Body of pancreas (tissue), 4 donors: ENCODE measurements at regions not wholly inside any gene's neighbourhood (a gene's known extent, or its start where the extent isn't known, plus 50 kb on each side); places are given as distances from the start of the nearest gene placed in this dataset.
"Not testable (repeated sequence)": the region's sequence is repeated elsewhere in the genome, so short reads cannot be mapped to it uniquely, and the experiment has no call there.

Experiments
- ATAC-seq: fragments of 150-250 bp; one replicate; pipeline ENCODE4 v1.9.1; 2016
- DNase-seq, 4 donors: peaks; one replicate each; pipeline ENCODE4 v3.0.0-alpha.2; 2019
- H3K27ac ChIP-seq, 4 donors: fragments of 200-600 bp; sonication (generic); 1 replicate in 3 of 4; 2 replicates in 1 of 4; pipeline versions ENCODE4 v1.5.1 to v1.6.1; 2016 to 2019; ENCODE audit warnings: mild to moderate bottlenecking in 1 of 4, mixed read lengths in 1 of 4, moderate library complexity in 1 of 4
- H3K27me3 ChIP-seq, 2 donors: fragments of 200-600 bp; sonication (generic); one replicate each; pipeline ENCODE4 v1.6.0; 2016; ENCODE audit warnings: mild to moderate bottlenecking in 1 of 2
- H3K36me3 ChIP-seq, 2 donors: fragments of 200-600 bp; sonication (generic); replicated peaks in 1 of 2; 2 replicates each; pipeline ENCODE4 v1.5.1; 2016; ENCODE audit warnings: low read depth in 2 of 2; ENCODE audit not compliant: insufficient read depth in 1 of 2
- H3K4me1 ChIP-seq: fragments of 200-600 bp; sonication (generic); one replicate; pipeline ENCODE4 v1.6.0; 2016
- H3K4me3 ChIP-seq, 2 donors: fragments of 200-600 bp; sonication (generic); 1 replicate in 1 of 2; 2 replicates in 1 of 2; pipeline ENCODE4 v1.5.1; 2016 to 2019
- H3K9me3 ChIP-seq, 3 donors: fragments of 200-600 bp; sonication (generic); 1 replicate in 2 of 3; 2 replicates in 1 of 3; pipeline ENCODE4 v1.5.1; 2016
- POLR2A ChIP-seq, 3 donors: fragments of 450-650 bp; IDR thresholded peaks; one replicate each; pipeline ENCODE4 v1.6.1; 2016; ENCODE audit warnings: antibody characterized with exemption in 3 of 3, mild to moderate bottlenecking in 2 of 3
- WGBS, 2 donors: methylation state at CpG; one replicate each; pipeline ENCODE4 v1.1.5; 2017; 5-methylcytosine and 5-hydroxymethylcytosine counted together
- intact Hi-C: fragments of 100-400 bp; cut with DNase I; formaldehyde crosslinking; loops from one replicate; pipeline ENCODE4 v1.15.1; 2023
- TF ChIP-seq, protein P1 (sequence below), 7 experiments: fragments of 450-650 bp in 4 of 7; fragments of 200-600 bp in 3 of 7; sonication (generic) in 3 of 7; IDR thresholded peaks; one replicate each; pipeline ENCODE4 v1.5.1; 2016 to 2019; ENCODE audit warnings: antibody characterized with exemption in 7 of 7

DNA sequence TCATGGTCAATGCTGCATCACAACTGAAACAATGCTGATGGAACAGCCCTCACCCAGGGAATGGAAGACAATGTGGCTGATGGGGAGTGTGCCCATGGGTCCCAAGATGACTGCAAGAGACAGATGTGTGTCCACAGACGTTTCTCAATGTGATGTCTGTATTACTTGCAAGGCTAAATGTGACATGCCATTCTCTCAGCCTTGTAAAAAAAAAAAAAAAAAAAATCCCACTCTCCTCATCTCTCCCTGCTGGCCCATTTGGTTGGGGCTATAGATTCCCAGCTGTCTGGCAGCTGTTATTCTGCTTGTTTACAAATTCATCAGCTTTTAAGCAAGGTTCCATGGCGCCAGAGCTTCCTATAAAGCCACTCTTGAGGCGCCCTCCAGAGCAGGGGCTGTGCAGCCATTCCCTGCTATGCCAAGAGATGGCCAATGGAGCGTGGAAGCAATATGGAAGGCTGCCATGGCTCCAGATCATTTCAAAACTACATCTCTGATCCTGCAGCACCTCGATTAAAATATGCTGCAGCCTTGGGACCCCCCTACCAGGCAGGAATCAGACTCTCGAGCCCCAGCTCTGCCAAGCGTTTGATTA is 294.8 kb downstream of the FOXO1 start:
- intact Hi-C loops: no loop called here
- H3K9me3 ChIP-seq: no peaks in the 10 kb centered on the region
- H3K36me3 ChIP-seq: no peaks in the 10 kb centered on the region
- TF ChIP-seq POLR2A (IDR thresholded peaks at IDR 0.05): no peak
- TF ChIP-seq, protein P1, sequence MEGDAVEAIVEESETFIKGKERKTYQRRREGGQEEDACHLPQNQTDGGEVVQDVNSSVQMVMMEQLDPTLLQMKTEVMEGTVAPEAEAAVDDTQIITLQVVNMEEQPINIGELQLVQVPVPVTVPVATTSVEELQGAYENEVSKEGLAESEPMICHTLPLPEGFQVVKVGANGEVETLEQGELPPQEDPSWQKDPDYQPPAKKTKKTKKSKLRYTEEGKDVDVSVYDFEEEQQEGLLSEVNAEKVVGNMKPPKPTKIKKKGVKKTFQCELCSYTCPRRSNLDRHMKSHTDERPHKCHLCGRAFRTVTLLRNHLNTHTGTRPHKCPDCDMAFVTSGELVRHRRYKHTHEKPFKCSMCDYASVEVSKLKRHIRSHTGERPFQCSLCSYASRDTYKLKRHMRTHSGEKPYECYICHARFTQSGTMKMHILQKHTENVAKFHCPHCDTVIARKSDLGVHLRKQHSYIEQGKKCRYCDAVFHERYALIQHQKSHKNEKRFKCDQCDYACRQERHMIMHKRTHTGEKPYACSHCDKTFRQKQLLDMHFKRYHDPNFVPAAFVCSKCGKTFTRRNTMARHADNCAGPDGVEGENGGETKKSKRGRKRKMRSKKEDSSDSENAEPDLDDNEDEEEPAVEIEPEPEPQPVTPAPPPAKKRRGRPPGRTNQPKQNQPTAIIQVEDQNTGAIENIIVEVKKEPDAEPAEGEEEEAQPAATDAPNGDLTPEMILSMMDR (IDR thresholded peaks at IDR 0.05): no peak
- no peaks in the 10 kb centered on the region for H3K4me1 ChIP-seq
- no peaks in the 10 kb centered on the region for H3K27me3 ChIP-seq
- 81 to 83% methylated on average over 6 to 7 of the region's 7 CpGs for WGBS, 2 donors
- no peak for DNase-seq
- no peak overlapping the region for H3K4me3 ChIP-seq
- H3K27ac ChIP-seq: no peak overlapping the region
- no peak for ATAC-seq

- H3K4me1 ChIP-seq, H3K36me3 ChIP-seq, ATAC-seq, H3K27me3 ChIP-seq, DNase-seq, intact Hi-C loops, H3K9me3 ChIP-seq, H3K27ac ChIP-seq, H3K4me3 ChIP-seq: not testable (repeated sequence)
- 79% methylated on average over 6 of the region's 6 CpGs for WGBS, 2 donors
Measured at GRCh38 chr13:40373608-40374007, 292.8 kb downstream of the FOXO1 start.

GRCh38 chr13:40375489-40376171 is 290.8 kb downstream of the FOXO1 start:
- Histone ChIP-seq H3K27ac (no peak overlapping the region), H3K4me1 (no peaks in the 10 kb centered on the region), H3K9me3 (no peaks in the 10 kb centered on the region), H3K36me3 (no peaks in the 10 kb centered on the region), H3K4me3 (no peak overlapping the region), H3K27me3 (no peaks in the 10 kb centered on the region)
- DNase-seq: no peak
- intact Hi-C loops: no loop called here
- ATAC-seq: no peak
- TF ChIP-seq, protein P1 (IDR thresholded peaks at IDR 0.05): no peak
- no peak for TF ChIP-seq POLR2A (IDR thresholded peaks at IDR 0.05)
- WGBS, 2 donors: 81 to 83% methylated on average over 7 of the region's 7 CpGs

DNA sequence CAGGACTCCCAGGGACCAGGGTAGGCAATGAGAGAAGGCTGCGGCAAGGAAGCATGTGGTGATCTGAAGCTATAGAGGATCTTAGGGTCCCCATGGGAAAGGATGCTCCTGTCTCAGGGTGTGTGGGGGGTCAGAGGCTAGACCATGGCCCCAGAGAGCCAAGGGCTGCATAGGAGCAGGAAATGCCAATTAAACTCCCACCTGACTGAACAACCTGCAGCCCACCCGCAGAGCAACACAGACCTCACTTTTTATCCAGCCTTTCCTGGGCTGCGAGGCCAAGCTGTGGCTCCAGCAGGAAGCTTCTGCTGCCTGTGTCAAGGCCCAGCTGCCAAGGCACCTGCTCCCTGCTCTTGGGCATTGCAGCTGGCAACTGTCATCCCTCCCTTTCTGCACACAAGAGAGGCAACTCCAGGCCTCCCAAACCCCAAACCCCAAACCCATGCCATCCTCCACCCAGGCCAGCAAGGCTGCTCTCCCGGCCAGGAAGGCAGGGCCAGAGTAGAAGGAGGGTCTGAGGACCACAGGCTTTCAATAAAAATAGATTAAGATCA is 290.1 kb downstream of the FOXO1 start:
- no peak overlapping the region for H3K4me3 ChIP-seq
- intact Hi-C loops: no loop called here
- H3K4me1 ChIP-seq: no peaks in the 10 kb centered on the region
- DNase-seq: no peak
- H3K9me3 ChIP-seq: no peaks in the 10 kb centered on the region
- 82 to 90% methylated on average over 4 of the region's 4 CpGs for WGBS, 2 donors
- TF ChIP-seq, protein P1 (IDR thresholded peaks at IDR 0.05): no peak
- no peak for TF ChIP-seq POLR2A (IDR thresholded peaks at IDR 0.05)
- no peak for ATAC-seq
- H3K27me3 ChIP-seq: no peaks in the 10 kb centered on the region
- no peak overlapping the region for H3K27ac ChIP-seq
- H3K36me3 ChIP-seq: no peaks in the 10 kb centered on the region

GRCh38 chr13:40376867-40377535 is 289.4 kb downstream of the FOXO1 start:
- Histone ChIP-seq H3K4me3 (no peak overlapping the region), H3K27ac (no peak overlapping the region), H3K27me3 (no peaks in the 10 kb centered on the region), H3K9me3 (no peaks in the 10 kb centered on the region), H3K36me3 (no peaks in the 10 kb centered on the region), H3K4me1 (no peaks in the 10 kb centered on the region)
- no peak for ATAC-seq
- DNase-seq: no peak
- intact Hi-C loops: no loop called here
- 72 to 74% methylated on average over 10 of the region's 10 CpGs for WGBS, 2 donors
- TF ChIP-seq, protein P1 (IDR thresholded peaks at IDR 0.05): no peak
- TF ChIP-seq POLR2A (IDR thresholded peaks at IDR 0.05): no peak
